GM19324 (cell line): ENCODE measurements at regions not wholly inside any gene's neighbourhood (a gene's known extent, or its start where the extent isn't known, plus 50 kb on each side); places are given as distances from the start of the nearest gene placed in this dataset.

Experiments
- ATAC-seq: cut with Tn5 transposase; IDR thresholded peaks from one replicate; pipeline ENCODE4 v1.9.1; 2021; ENCODE audit warnings: mild to moderate bottlenecking, moderate library complexity; ENCODE audit not compliant: unreplicated experiment, low FRiP score

- no peak for ATAC-seq
These were observed 133.4 kb upstream of the ACP3 start for GRCh38 chr3:132183811-132184210.

- no peak for ATAC-seq
These were observed 129.5 kb upstream of the ACP3 start for GRCh38 chr3:132187746-132188145.

GRCh38 chr3:132189601-132190000 is 127.6 kb upstream of the ACP3 start:
- ATAC-seq = no peak

DNA sequence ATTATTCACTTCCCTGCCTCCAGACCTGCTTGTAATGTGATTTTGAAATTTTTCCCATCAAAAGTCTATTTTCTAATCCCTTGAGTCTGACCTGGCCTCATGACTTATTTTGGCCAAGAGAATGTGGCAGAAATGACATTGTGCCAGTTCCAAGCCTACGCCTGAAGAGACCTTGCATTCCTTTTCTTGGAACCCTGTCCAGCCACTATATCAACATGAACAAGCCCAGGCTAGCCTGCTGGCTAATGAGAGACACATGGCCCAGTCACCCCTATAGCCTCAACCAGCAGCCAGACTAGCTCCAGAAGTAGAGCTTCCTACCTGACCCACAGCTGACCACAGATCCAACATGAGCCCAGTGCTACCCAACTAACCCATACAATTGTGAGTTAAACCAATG is 121.1 kb upstream of the ACP3 start:
- ATAC-seq = no peak

- no peak for ATAC-seq
These were observed 118.7 kb upstream of the ACP3 start for GRCh38 chr3:132198516-132198915.

GRCh38 chr3:132199451-132199850 is 117.8 kb upstream of the ACP3 start:
- ATAC-seq = no peak

DNA sequence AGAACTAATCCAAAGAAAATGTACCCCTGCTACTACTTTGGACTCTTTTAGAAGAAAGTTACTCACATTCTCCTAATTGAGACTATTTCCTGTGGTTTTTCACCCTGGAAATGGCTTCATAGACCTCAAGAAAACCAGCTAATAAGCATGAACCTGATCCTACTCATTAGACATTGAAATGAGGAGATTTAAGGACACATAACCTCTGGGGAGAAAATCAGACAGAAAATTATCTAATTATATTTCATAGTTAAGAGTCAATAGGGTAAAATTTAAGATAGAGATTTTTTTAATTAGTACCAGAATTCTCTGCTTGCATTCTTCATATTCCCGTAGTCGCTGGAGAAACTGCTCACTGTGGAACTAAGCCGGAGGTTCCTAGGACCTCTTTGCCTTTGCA is 114.6 kb upstream of the ACP3 start:
- no peak for ATAC-seq

GRCh38 chr3:132203889-132204596 is 113.2 kb upstream of the ACP3 start:
- ATAC-seq = no peak

- ATAC-seq = no peak
These were observed 111.6 kb upstream of the ACP3 start for GRCh38 chr3:132205609-132206008.

- no peak for ATAC-seq
These were observed 107.4 kb upstream of the ACP3 start for GRCh38 chr3:132209855-132210254.

DNA sequence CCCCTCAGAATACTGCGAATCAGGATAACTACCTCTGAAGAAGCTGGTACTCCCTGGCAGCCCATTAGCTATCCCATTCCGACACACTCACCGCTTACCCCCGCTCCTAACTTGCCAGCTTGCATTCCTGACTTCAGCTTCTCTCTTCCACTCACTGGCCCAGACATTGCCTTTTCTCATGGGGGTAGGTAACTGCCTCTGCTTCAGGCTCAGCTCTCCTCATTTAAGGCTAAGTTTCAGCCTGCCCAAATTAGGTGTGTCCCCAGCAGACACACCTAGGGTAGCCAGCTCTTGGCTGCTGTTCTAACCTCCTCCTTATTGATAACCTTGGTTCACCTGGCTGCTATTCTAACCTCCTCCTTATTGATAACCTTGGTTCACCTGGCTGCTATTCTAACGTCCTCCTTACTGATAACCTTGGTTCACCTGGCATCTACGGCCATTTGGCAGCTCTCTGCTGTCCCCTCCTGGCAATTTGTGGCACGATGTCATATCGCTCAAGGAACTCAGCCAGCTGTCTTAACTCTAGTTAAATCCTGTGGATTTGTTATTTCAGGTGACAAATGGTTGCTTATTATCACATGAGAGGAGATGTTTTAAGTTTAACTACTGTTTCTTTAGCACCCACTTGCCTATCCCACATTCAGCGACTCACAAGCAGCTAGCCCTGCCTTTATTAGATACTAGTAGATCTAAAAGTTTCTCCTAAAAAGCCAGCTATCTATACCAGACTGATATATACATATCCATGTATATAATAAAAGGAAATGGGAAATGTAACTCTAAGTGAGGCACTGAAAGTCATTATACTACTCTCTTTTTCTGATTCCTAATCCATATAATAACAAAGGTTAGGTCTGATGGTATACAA is 106.5 kb upstream of the ACP3 start:
- ATAC-seq = no peak

GRCh38 chr3:132211896-132212295 is 105.3 kb upstream of the ACP3 start:
- no peak for ATAC-seq

DNA sequence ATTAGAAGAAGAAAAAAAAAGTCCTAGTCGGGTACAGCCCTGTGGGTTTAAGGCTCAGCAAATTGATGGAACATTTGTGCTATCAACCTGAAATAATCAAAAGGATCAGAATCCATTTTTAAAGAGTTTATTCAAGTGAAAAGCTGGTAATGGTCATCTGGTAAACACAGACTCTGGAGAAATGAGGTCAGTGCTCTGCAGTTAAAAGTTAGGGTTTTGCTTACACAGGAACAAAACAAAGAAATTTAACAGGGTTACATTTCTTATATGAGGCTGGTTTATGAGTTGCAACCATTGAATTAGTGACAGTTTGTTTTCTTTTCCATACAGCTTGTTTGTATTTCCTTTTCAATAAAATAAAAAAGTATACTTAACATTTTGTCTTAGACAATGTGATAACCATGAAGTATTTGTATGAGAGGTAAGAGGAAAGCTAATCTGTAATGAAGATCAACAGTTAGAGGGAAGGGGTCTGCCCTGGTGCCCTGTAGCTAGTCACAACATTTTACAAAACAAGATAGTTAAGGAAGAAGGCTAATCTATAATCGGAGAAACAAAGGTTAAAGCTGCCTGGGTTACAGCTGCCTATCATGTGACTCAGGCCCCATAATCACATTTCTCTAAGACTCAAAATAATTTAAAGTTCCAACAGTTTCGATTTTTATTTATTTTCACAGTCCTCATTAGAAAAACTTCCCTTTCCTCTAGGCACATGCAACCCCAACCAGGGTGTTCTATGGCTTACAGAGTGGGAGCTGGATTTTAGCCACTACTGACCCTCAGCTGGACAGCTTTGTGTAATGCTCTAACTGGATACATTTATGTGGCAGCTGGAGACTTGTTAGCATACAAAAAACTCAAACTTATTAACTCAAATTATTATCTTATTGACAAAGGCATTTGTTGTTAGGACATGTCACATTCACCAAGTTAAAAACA is 98.1 kb upstream of the ACP3 start:
- ATAC-seq = no peak

- no peak for ATAC-seq
These were observed 96.2 kb upstream of the ACP3 start for GRCh38 chr3:132220986-132221385.

DNA sequence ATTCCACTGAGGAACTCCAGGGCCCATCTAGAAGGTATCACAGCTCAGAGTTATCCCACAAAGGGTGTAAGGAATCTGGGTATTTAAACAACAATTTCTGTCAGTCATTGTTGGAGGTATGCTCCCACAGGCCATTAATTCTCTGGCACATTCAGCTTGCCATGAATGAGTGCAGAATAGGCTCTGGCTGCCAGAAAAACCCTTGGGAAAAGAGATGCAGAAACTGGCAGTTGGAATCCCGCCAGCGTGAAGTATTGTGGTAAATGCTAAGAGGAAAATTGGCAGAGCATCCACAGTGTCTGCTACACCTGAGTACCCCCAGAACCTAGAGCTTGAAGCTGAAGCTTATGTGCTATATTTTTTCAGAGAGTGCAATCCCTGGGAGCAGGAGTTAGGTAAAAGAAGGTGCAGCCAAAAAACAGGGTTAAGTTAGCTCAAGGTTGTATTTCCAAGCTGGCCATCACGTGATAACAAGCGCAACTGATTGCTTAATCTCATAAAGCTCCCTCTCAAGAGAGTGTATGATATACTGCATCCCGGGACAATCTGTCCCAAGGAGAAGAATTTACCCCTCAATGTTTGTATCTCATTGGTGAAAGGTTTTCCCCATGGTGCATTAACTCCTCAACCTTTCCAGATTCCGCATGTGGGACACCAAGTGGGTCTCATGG is 94.2 kb upstream of the ACP3 start:
- ATAC-seq = no peak

- ATAC-seq = no peak
These were observed 91.5 kb upstream of the ACP3 start for GRCh38 chr3:132225664-132226063.

DNA sequence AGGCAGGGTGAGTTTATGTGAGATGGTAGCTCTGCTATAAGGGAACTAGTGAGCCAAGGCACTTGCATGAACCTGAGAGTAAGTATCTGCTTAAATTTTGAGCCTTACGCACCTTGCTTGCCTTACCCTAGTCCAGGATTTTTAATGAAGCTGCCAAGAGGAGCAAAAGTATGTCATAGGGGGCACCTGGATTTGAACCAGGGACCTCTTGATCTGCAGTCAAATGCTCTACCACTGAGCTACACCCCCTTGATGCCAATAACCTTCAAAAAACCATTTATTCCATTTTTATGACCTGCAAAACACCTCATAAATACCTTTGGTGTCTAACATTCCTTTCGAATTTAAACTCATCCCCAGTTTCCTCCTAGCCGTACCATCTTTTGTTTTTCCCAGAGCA is 88.3 kb upstream of the ACP3 start:
- no peak for ATAC-seq

GRCh38 chr3:132229641-132230040 is 87.6 kb upstream of the ACP3 start:
- ATAC-seq = no peak

DNA sequence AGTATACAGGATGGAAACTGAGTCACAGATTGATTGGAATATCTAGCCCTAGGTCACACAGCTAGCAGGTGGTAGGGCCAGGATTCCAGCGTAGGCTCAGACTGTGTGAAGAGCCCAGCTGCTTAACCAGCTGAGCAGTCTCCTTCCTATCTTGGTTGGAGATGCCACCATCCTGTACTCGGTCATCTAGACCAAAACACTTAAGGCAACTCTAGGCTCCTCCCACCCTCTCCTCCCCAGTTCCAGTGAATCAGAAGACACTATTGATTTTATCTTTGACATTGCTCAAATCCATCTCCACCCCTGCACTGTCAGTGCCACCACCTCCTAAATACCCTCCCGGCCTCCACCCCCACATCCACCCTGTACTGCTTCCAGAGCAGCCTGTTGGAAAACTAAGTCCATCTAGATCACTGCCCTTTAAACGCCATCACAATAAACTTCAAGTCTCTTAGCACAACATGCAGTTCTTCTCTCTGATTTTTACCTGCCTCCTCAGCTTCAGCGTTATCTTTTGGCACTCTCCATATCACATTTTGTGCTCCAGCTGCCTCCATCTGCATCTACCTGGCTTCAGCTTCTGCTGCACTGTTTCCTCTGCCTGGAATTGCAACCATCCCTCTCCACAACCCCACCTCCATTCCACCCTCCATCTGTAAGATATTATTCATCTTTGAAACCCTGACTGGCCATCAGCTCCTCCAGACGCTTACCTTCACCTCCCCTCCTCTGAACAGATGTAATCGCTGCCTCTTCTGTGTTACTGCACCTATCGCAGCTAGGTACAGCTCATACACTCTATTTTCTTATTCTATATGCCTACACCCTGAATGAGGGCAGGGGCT is 86.8 kb upstream of the ACP3 start:
- no peak for ATAC-seq
